SK-N-SH (cell line): ENCODE measurements at regions not wholly inside any gene's neighbourhood (a gene's known extent, or its start where the extent isn't known, plus 50 kb on each side); places are given as distances from the start of the nearest gene placed in this dataset.

Experiments
- CHD2 ChIP-seq: fragments of 150-350 bp; IDR thresholded peaks from 2 replicates; pipeline ENCODE4 v1.6.1; 2018; ENCODE audit warnings: low read length; ENCODE audit not compliant: partially characterized antibody
- NRF1 ChIP-seq: IDR thresholded peaks from 2 replicates; pipeline ENCODE4 v1.6.1; 2012; ENCODE audit warnings: low read depth, mild to moderate bottlenecking, low read length
- RFX5 ChIP-seq: IDR thresholded peaks from 2 replicates; pipeline ENCODE4 v1.6.1; 2012; ENCODE audit warnings: mild to moderate bottlenecking, improper control_type of control experiment, low read length

- TF ChIP-seq RFX5 (no peak), NRF1 (no peak), CHD2 (no peak)
Measured at GRCh38 chrX:77088233-77088632, 359.0 kb upstream of the FGF16 start.
